NCI-H2227 (cell line): ENCODE measurements at regions not wholly inside any gene's neighbourhood (a gene's known extent, or its start where the extent isn't known, plus 50 kb on each side); places are given as distances from the start of the nearest gene placed in this dataset.

Source experiments
- DNase-seq: peaks from one replicate; lab custom pipeline; 2025; ENCODE audit not compliant: unreplicated experiment; lab: John Stamatoyannopoulos, UW

GRCh38 chr6:159099961-159100360 is 55.2 kb upstream of the TAGAP start:
- no peak for DNase-seq

- no peak for DNase-seq
Measured at GRCh38 chr6:159099276-159099675, 54.5 kb upstream of the TAGAP start.

- no peak for DNase-seq
Measured at GRCh38 chr6:159098636-159099106, 53.9 kb upstream of the TAGAP start.

- DNase-seq, result no peak
Measured at GRCh38 chr6:159097256-159097655, 52.5 kb upstream of the TAGAP start.

GRCh38 chr6:159095616-159096015 is 50.8 kb upstream of the TAGAP start:
- DNase-seq, result no peak

- no peak for DNase-seq
Measured at GRCh38 chr6:159094444-159095252, 49.9 kb upstream of the TAGAP start.
